H1 (cell line): ENCODE measurements at regions not wholly inside any gene's neighbourhood (a gene's known extent, or its start where the extent isn't known, plus 50 kb on each side); places are given as distances from the start of the nearest gene placed in this dataset.
A peak's percentile ranks its signal among the peaks of the same experiment; 100 is the strongest.

Experiments
- CTCF ChIA-PET: fragments of 300-600 bp; sonication (Branson Sonifier 250); formaldehyde crosslinking; loops from one replicate; lab custom pipeline; 2021; ENCODE audit not compliant: partially characterized antibody; lab: Charles Lee
- POLR2A ChIA-PET: fragments of 300-600 bp; sonication (Branson Sonifier 250); formaldehyde crosslinking; loops from one replicate; lab custom pipeline; 2021; ENCODE audit warnings: inconsistent platforms; ENCODE audit not compliant: partially characterized antibody; lab: Charles Lee
- DNase-seq, 2 experiments: peaks; one replicate each; pipeline versions ENCODE4 v3.0.0 to v3.0.0-alpha.2; 2010 to 2022; ENCODE audit warnings: low spot score in 2 of 2, low read depth in 1 of 2, mixed read lengths in 1 of 2
- FAIRE-seq: peaks from 2 replicates; lab custom pipeline; 2011; peaks lifted over from hg19 to GRCh38; lab: Jason Lieb, UNC
- H2AFZ ChIP-seq: 2 replicates; pipeline ENCODE4 v1.8.1; 2012; ENCODE audit warnings: low read length, inconsistent platforms
- H2AK5ac ChIP-seq: 2 replicates; pipeline ENCODE4 v1.6.1; 2013; ENCODE audit warnings: low read depth, low read length
- H2BK120ac ChIP-seq: replicated peaks from 2 replicates; pipeline ENCODE3; 2013; ENCODE audit warnings: low read depth, low read length, inconsistent platforms
- H2BK12ac ChIP-seq: 2 replicates; pipeline ENCODE4 v1.6.1; 2013; ENCODE audit warnings: low read depth, low read length
- H2BK15ac ChIP-seq: 2 replicates; pipeline ENCODE4 v1.6.1; 2013; ENCODE audit warnings: low read length
- H2BK20ac ChIP-seq: 2 replicates; pipeline ENCODE4 v1.6.1; 2013; ENCODE audit warnings: low read length
- H2BK5ac ChIP-seq: 2 replicates; pipeline ENCODE4 v1.6.1; 2013; ENCODE audit warnings: low read depth, low read length
- H3K14ac ChIP-seq: 2 replicates; pipeline ENCODE4 v1.6.1; 2013; ENCODE audit warnings: inconsistent platforms; ENCODE audit not compliant: insufficient read length
- H3K18ac ChIP-seq: 2 replicates; pipeline ENCODE4 v1.6.1; 2013; ENCODE audit warnings: low read length; ENCODE audit errors: extremely low read depth
- H3K23ac ChIP-seq: 2 replicates; pipeline ENCODE4 v1.6.1; 2013; ENCODE audit warnings: inconsistent platforms; ENCODE audit not compliant: insufficient read length
- H3K23me2 ChIP-seq: 2 replicates; pipeline ENCODE4 v1.6.1; 2013; ENCODE audit warnings: low read depth, low read length
- H3K27ac ChIP-seq: 2 replicates; pipeline ENCODE4 v1.6.1; 2011; ENCODE audit warnings: low read depth, low read length, inconsistent platforms
- H3K27me3 ChIP-seq, 4 experiments: replicated peaks in 1 of 4; 1 replicate in 1 of 4; 2 replicates in 3 of 4; pipeline versions ENCODE4 v1.6.1 to v1.8.1; 2011 to 2013; ENCODE audit warnings: low read length in 3 of 4, mild to moderate bottlenecking in 3 of 4, inconsistent platforms in 2 of 4, mixed read lengths in 2 of 4, moderate library complexity in 1 of 4; ENCODE audit not compliant: control insufficient read depth in 3 of 4, insufficient read depth in 3 of 4; ENCODE audit errors: extremely low read depth in 1 of 4
- H3K36me3 ChIP-seq, 4 experiments: 2 replicates each; pipeline versions ENCODE4 v1.6.1 to v1.8.1; 2011 to 2013; ENCODE audit warnings: mild to moderate bottlenecking in 4 of 4, low read length in 3 of 4, moderate library complexity in 2 of 4, control low read depth in 1 of 4, inconsistent platforms in 1 of 4; ENCODE audit not compliant: insufficient read depth in 4 of 4, control insufficient read depth in 2 of 4
- H3K4ac ChIP-seq: replicated peaks from 2 replicates; pipeline ENCODE3; 2013; ENCODE audit warnings: low read length, low read depth, mixed read lengths, inconsistent platforms; ENCODE audit not compliant: insufficient read length
- H3K4me1 ChIP-seq, 4 experiments: replicated peaks in 1 of 4; 1 replicate in 1 of 4; 2 replicates in 3 of 4; pipeline versions ENCODE4 v1.6.1 to v1.8.1; 2011 to 2013; ENCODE audit warnings: low read length in 3 of 4, inconsistent platforms in 2 of 4, mixed read lengths in 1 of 4; ENCODE audit not compliant: insufficient read depth in 4 of 4, control insufficient read depth in 3 of 4
- H3K4me2 ChIP-seq, 2 experiments: 2 replicates each; pipeline versions ENCODE4 v1.6.1 to v1.8.1; 2011 to 2013; ENCODE audit warnings: low read depth in 2 of 2, low read length in 2 of 2, control low read depth in 1 of 2, inconsistent platforms in 1 of 2, mild to moderate bottlenecking in 1 of 2; ENCODE audit not compliant: insufficient read depth in 1 of 2
- H3K4me3 ChIP-seq, 4 experiments: fragments of 200-600, 300-600 bp in 1 of 4; sonication (generic), shearing (Covaris generic), sonication (Bioruptor Twin) in 1 of 4; 2 replicates each; pipeline versions ENCODE4 v1.5.1 to v1.8.1; 2011 to 2016; ENCODE audit warnings: low read length in 4 of 4, low read depth in 3 of 4, control low read depth in 2 of 4, inconsistent platforms in 2 of 4, mild to moderate bottlenecking in 2 of 4, mixed read lengths in 1 of 4, moderate library complexity in 1 of 4; ENCODE audit not compliant: insufficient read depth in 2 of 4; ENCODE audit errors: extremely low read depth in 1 of 4
- H3K56ac ChIP-seq: replicated peaks from 2 replicates; pipeline ENCODE3; 2013; ENCODE audit warnings: low read depth, mild to moderate bottlenecking, mixed read lengths, low read length, inconsistent platforms; ENCODE audit not compliant: insufficient read length
- H3K79me1 ChIP-seq: 2 replicates; pipeline ENCODE4 v1.6.1; 2013; ENCODE audit warnings: low read depth, low read length, control low read depth
- H3K79me2 ChIP-seq, 2 experiments: 2 replicates each; pipeline versions ENCODE4 v1.6.1 to v1.8.1; 2012 to 2013; ENCODE audit warnings: low read length in 2 of 2, mild to moderate bottlenecking in 2 of 2, inconsistent platforms in 1 of 2; ENCODE audit not compliant: insufficient read depth in 2 of 2, control insufficient read depth in 1 of 2
- H3K9ac ChIP-seq, 4 experiments: replicated peaks in 1 of 4; 1 replicate in 1 of 4; 2 replicates in 3 of 4; pipeline versions ENCODE4 v1.6.1 to v1.8.1; 2011 to 2013; ENCODE audit warnings: low read depth in 3 of 4, low read length in 3 of 4, control low read depth in 2 of 4, mild to moderate bottlenecking in 2 of 4, moderate library complexity in 2 of 4, inconsistent platforms in 1 of 4; ENCODE audit errors: extremely low read depth in 1 of 4
- H3K9me3 ChIP-seq, 2 experiments: 2 replicates each; pipeline versions ENCODE4 v1.6.1 to v1.8.1; 2012 to 2013; ENCODE audit warnings: mild to moderate bottlenecking in 2 of 2, moderate library complexity in 2 of 2, control low read depth in 1 of 2, inconsistent platforms in 1 of 2, low read depth in 1 of 2, low read length in 1 of 2, mixed read lengths in 1 of 2; ENCODE audit not compliant: insufficient read depth in 2 of 2
- H4K20me1 ChIP-seq, 2 experiments: replicated peaks in 1 of 2; 2 replicates each; pipeline versions ENCODE3 to v1.8.1; 2011 to 2013; ENCODE audit warnings: inconsistent platforms in 2 of 2, low read length in 2 of 2, mild to moderate bottlenecking in 1 of 2; ENCODE audit not compliant: insufficient read depth in 2 of 2, control insufficient read depth in 1 of 2
- H4K5ac ChIP-seq: 2 replicates; pipeline ENCODE4 v1.6.1; 2013; ENCODE audit warnings: low read length, low read depth, mixed read lengths, inconsistent platforms; ENCODE audit not compliant: insufficient read length
- H4K8ac ChIP-seq: 2 replicates; pipeline ENCODE4 v1.8.0; 2013; ENCODE audit warnings: mild to moderate bottlenecking, moderate library complexity, low read length, inconsistent platforms; ENCODE audit not compliant: insufficient read depth; ENCODE audit errors: extremely low read depth
- H4K91ac ChIP-seq: replicated peaks from 2 replicates; pipeline ENCODE3; 2013; ENCODE audit warnings: low read length, mixed read lengths, inconsistent platforms; ENCODE audit not compliant: insufficient read length
- GABPA ChIP-seq: IDR thresholded peaks from 2 replicates; pipeline ENCODE4 v1.6.1; 2011; ENCODE audit warnings: mild to moderate bottlenecking, low read length, moderate library complexity, borderline replicate concordance; ENCODE audit not compliant: insufficient read depth
- RXRA ChIP-seq: IDR thresholded peaks from 2 replicates; pipeline ENCODE4 v1.6.1; 2011; ENCODE audit warnings: low read depth, mild to moderate bottlenecking, low read length, moderate library complexity; ENCODE audit not compliant: insufficient read depth
- SIX5 ChIP-seq: IDR thresholded peaks from 2 replicates; pipeline ENCODE4 v1.6.1; 2011; ENCODE audit warnings: mild to moderate bottlenecking, low read depth, low read length
- SP1 ChIP-seq: IDR thresholded peaks from 2 replicates; pipeline ENCODE4 v1.6.1; 2011; ENCODE audit warnings: low read depth, low read length
- TBP ChIP-seq: IDR thresholded peaks from 2 replicates; pipeline ENCODE4 v1.6.1; 2011; ENCODE audit warnings: low read depth, low read length, improper control_type of control experiment
- WGBS, 2 experiments: shearing (Covaris generic) in 1 of 2; methylation state at CpG; one replicate each; pipeline versions ENCODE4 v1.1.6 to v1.1.7; 2013 to 2015; ENCODE audit warnings: low lambda C conversion rate in 2 of 2, mixed read lengths in 2 of 2, inconsistent platforms in 1 of 2, low coverage in 1 of 2, missing lambda C conversion rate in 1 of 2; ENCODE audit not compliant: insufficient replicate concordance in 2 of 2, insufficient coverage in 1 of 2, insufficient read length in 1 of 2; ENCODE audit errors: extremely low coverage in 1 of 2, missing lambda C conversion rate in 1 of 2; 5-methylcytosine and 5-hydroxymethylcytosine counted together
- TF ChIP-seq, protein P1 (sequence below): IDR thresholded peaks from 2 replicates; pipeline ENCODE4 v1.6.1; 2012; ENCODE audit warnings: inconsistent platforms
- TF ChIP-seq, protein P2 (sequence below): IDR thresholded peaks from 2 replicates; pipeline ENCODE4 v1.6.1; 2012; ENCODE audit warnings: low read length, inconsistent platforms

DNA sequence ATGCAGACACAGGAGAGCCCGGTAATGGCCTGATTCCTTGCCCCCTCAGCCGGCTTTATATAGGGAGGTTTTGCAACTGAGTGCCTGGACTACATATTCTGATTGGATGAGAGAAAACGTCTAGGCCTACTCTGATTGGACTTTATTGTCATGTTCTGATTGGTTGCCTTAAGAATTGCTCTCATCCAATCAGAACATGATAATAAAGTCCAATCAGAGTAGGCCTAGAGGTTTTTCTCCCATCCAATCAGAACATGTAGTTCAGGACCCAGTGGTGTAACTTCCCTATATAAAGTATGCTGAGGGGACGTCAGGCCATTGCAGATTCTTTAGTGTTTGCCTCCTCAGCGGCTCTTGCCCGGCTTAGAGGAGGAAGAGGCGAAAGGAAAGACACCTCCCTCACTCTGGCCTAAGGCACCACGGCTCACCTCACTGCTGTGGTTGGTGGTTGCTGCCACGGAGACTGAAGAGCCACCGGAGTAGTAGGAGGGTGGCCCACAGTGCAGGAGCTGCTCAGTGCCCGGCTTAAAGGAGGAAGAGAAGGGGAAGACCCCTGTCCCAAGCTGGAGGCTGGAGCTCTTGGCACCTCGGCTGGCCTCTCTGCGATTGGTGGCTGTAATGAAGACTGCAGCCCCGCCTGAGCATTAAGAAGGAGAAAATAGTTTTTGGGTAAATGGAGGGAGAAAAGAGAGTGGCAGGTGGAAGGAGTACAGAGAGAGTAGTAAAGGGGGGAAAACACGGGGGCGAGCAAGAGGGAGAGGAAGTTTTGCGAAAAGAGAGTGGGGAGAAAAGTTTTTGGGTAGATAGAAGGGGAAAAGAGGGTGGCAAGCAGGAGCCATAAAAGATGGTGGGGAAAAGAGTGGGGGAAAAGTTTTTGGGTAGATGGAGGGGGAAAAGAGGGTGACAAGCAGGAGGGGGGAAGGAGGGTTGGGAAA lies 116.7 kb upstream of the SERPIND1 start:
- TF ChIP-seq RXRA = no peak
- peak; percentile 55; the same call in 1 of the 2 replicates for TF ChIP-seq SP1
- TF ChIP-seq, protein P1, sequence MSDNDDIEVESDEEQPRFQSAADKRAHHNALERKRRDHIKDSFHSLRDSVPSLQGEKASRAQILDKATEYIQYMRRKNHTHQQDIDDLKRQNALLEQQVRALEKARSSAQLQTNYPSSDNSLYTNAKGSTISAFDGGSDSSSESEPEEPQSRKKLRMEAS = no peak
- TF ChIP-seq SIX5 = no peak
- peak; percentile 81 for TF ChIP-seq TBP
- no peak for TF ChIP-seq GABPA
- TF ChIP-seq, protein P2, sequence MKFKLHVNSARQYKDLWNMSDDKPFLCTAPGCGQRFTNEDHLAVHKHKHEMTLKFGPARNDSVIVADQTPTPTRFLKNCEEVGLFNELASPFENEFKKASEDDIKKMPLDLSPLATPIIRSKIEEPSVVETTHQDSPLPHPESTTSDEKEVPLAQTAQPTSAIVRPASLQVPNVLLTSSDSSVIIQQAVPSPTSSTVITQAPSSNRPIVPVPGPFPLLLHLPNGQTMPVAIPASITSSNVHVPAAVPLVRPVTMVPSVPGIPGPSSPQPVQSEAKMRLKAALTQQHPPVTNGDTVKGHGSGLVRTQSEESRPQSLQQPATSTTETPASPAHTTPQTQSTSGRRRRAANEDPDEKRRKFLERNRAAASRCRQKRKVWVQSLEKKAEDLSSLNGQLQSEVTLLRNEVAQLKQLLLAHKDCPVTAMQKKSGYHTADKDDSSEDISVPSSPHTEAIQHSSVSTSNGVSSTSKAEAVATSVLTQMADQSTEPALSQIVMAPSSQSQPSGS = no peak
- H4K5ac ChIP-seq = no peak overlapping the region
- no peak overlapping the region for H3K9ac ChIP-seq
- no peaks in the 10 kb centered on the region for H3K27me3 ChIP-seq
- H3K9me3 ChIP-seq = no peaks in the 10 kb centered on the region
- H3K79me2 ChIP-seq = no peaks in the 10 kb centered on the region
- H3K56ac ChIP-seq = no peak overlapping the region
- ChIA-PET POLR2A (interaction anchor here (0.7 kb wide), 1 partner anchor 69 kb away, joined by 4 read pairs; no protein-coding TSS in a partner anchor), CTCF (no interaction called here)
- H3K36me3 ChIP-seq = no peaks in the 10 kb centered on the region
- H2BK120ac ChIP-seq = no peak overlapping the region
- no peak overlapping the region for H3K4me3 ChIP-seq
- H2BK5ac ChIP-seq = no peak overlapping the region
- DNase-seq (peak in 1 of 2 experiments; percentile 16), FAIRE-seq (no peak)
- no peak overlapping the region for H3K23ac ChIP-seq
- H4K20me1 ChIP-seq = no peaks in the 10 kb centered on the region
- 89% methylated on average over 16 of the region's 17 CpGs; no CpG with 5 or more reads in 1 of the 2 experiments for WGBS, 2 experiments
- no peak overlapping the region for H3K18ac ChIP-seq
- no peak overlapping the region for H3K14ac ChIP-seq
- H3K4me2 ChIP-seq = no peak overlapping the region
- H2BK20ac ChIP-seq = no peak overlapping the region
- H4K8ac ChIP-seq = no peak overlapping the region; the same call in 1 of the 2 replicates
- no peaks in the 10 kb centered on the region for H3K4me1 ChIP-seq
- no peak overlapping the region for H2BK15ac ChIP-seq
- no peak overlapping the region for H2AK5ac ChIP-seq
- no peak overlapping the region for H2AFZ ChIP-seq
- no peaks in the 10 kb centered on the region for H3K79me1 ChIP-seq
- H4K91ac ChIP-seq = no peak overlapping the region
- H2BK12ac ChIP-seq = no peak overlapping the region
- H3K4ac ChIP-seq = no peak overlapping the region
- no peaks in the 10 kb centered on the region; the same call in 1 of the 2 replicates for H3K23me2 ChIP-seq
- no peak overlapping the region for H3K27ac ChIP-seq
